ENCODE measurements at regions not wholly inside any gene's neighbourhood (a gene's known extent, or its start where the extent isn't known, plus 50 kb on each side); places are given as distances from the start of the nearest gene placed in this dataset.

DNA sequence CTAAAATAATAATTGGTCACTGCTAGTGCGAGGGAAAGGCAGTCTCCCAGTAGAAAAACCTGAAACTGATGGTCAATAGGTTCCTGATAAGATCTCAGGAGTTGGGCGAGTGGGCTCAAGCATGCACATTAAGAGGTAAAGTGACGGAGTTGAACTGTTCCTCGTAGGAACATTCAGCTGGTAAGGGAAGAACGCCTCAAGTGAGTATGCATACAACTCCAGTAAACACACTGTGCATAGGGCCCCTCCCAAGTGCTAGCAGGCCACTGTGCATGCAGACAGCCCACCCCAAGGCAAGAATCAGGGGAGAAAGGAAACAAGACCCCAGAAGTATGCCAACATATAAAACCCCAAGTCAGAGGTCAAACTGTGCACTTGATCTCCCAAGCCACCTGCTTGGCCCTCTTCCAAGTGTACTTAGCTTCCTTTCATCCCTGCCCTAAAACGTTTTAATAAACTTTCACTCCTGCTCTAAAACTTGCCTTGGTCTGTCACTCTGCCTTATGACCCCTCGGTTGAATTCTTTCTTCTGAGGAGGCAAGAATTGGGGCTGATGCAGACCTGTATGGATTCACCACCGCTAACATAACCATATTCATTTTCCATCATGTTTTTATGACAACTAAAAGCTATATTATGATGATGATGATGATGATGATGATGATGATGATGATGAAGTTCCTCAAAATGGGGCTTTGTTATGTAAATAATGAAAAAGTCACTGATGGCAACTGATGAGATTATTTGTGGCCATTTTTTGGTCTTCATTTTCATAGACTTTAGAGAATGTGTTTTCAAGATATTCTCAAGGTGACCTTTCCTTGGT, 118.0 kb upstream of the RAB27B start:
- no peaks in the 10 kb centered on the region for H3K36me3 Mint-ChIP-seq
- no peak overlapping the region for H3K4me3 Mint-ChIP-seq
- H3K27ac Mint-ChIP-seq: no peak overlapping the region
- no peak for DNase-seq
- peaks cover 5% of the 10 kb centered on the region for H3K4me1 Mint-ChIP-seq
- peaks cover 18% of the 10 kb centered on the region for H3K27me3 Mint-ChIP-seq
- H3K9me3 Mint-ChIP-seq: peaks cover 3% of the 10 kb centered on the region

- Mint-ChIP-seq H3K4me3 (no peak overlapping the region), H3K27me3 (peaks cover 22% of the 10 kb centered on the region), H3K36me3 (no peaks in the 10 kb centered on the region), H3K9me3 (peaks cover 3% of the 10 kb centered on the region), H3K27ac (no peak overlapping the region), H3K4me1 (peaks cover 5% of the 10 kb centered on the region)
- DNase-seq: no peak
Observed at GRCh38 chr18:54710900-54711281, 117.4 kb upstream of the RAB27B start.

GRCh38 chr18:54712306-54712705, 116.0 kb upstream of the RAB27B start:
- Mint-ChIP-seq H3K4me3 (no peak overlapping the region), H3K27ac (no peak overlapping the region), H3K27me3 (peaks cover 30% of the 10 kb centered on the region), H3K36me3 (no peaks in the 10 kb centered on the region), H3K9me3 (peaks cover 3% of the 10 kb centered on the region), H3K4me1 (peaks cover 6% of the 10 kb centered on the region)
- no peak for DNase-seq

- H3K36me3 Mint-ChIP-seq: no peaks in the 10 kb centered on the region
- no peak overlapping the region for H3K4me3 Mint-ChIP-seq
- no peak overlapping the region for H3K27ac Mint-ChIP-seq
- peaks cover 10% of the 10 kb centered on the region for H3K4me1 Mint-ChIP-seq
- peaks cover 34% of the 10 kb centered on the region for H3K27me3 Mint-ChIP-seq
- peaks cover 1% of the 10 kb centered on the region for H3K9me3 Mint-ChIP-seq
- DNase-seq: no peak
Observed at GRCh38 chr18:54712758-54713157, 115.5 kb upstream of the RAB27B start.

DNA sequence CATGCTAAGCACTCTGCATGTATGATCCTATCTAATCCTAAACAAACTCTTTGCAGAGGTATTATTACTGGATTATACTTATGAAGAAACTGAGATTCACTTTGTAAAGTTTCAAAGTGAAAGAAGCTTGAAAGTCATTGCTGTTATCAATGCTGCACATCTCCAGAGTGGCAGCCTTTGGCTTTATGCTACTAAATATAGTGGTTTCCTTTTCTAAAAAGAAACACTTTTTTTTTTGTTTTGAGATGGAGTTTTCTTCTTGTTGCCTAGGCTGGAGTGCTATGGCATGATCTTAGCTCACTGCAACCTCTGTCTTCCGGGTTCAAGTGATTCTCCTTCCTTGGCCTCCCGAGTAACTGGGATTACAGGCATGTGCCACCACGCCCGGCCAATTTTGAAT, 114.9 kb upstream of the RAB27B start:
- Mint-ChIP-seq H3K27me3 (peaks cover 31% of the 10 kb centered on the region), H3K9me3 (no peaks in the 10 kb centered on the region), H3K4me1 (peaks cover 16% of the 10 kb centered on the region), H3K36me3 (no peaks in the 10 kb centered on the region), H3K27ac (no peak overlapping the region), H3K4me3 (no peak overlapping the region)
- no peak for DNase-seq

GRCh38 chr18:54714851-54715250, 113.4 kb upstream of the RAB27B start:
- no peaks in the 10 kb centered on the region for H3K36me3 Mint-ChIP-seq
- no peak overlapping the region for H3K27ac Mint-ChIP-seq
- no peak overlapping the region for H3K4me3 Mint-ChIP-seq
- peaks cover 18% of the 10 kb centered on the region for H3K4me1 Mint-ChIP-seq
- H3K9me3 Mint-ChIP-seq: no peaks in the 10 kb centered on the region
- DNase-seq: no peak
- H3K27me3 Mint-ChIP-seq: peaks cover 34% of the 10 kb centered on the region

GRCh38 chr18:54716586-54716985, 111.7 kb upstream of the RAB27B start:
- Mint-ChIP-seq H3K4me3 (no peak overlapping the region), H3K27me3 (peaks cover 44% of the 10 kb centered on the region), H3K36me3 (no peaks in the 10 kb centered on the region), H3K9me3 (no peaks in the 10 kb centered on the region), H3K4me1 (peaks cover 18% of the 10 kb centered on the region), H3K27ac (no peak overlapping the region)
- no peak for DNase-seq

GRCh38 chr18:54717673-54718407, 110.4 kb upstream of the RAB27B start:
- no peak overlapping the region for H3K27ac Mint-ChIP-seq
- H3K9me3 Mint-ChIP-seq: no peaks in the 10 kb centered on the region
- no peaks in the 10 kb centered on the region for H3K36me3 Mint-ChIP-seq
- DNase-seq: peak; percentile 44
- peaks cover 18% of the 10 kb centered on the region for H3K4me1 Mint-ChIP-seq
- H3K4me3 Mint-ChIP-seq: peak overlapping the region; percentile 43
- H3K27me3 Mint-ChIP-seq: peaks cover 49% of the 10 kb centered on the region

- no peak for DNase-seq
- Mint-ChIP-seq H3K4me1 (peaks cover 18% of the 10 kb centered on the region), H3K27ac (no peak overlapping the region), H3K4me3 (no peak overlapping the region), H3K27me3 (peaks cover 54% of the 10 kb centered on the region), H3K36me3 (no peaks in the 10 kb centered on the region), H3K9me3 (no peaks in the 10 kb centered on the region)
Observed at GRCh38 chr18:54718408-54718773, 109.9 kb upstream of the RAB27B start.

DNA sequence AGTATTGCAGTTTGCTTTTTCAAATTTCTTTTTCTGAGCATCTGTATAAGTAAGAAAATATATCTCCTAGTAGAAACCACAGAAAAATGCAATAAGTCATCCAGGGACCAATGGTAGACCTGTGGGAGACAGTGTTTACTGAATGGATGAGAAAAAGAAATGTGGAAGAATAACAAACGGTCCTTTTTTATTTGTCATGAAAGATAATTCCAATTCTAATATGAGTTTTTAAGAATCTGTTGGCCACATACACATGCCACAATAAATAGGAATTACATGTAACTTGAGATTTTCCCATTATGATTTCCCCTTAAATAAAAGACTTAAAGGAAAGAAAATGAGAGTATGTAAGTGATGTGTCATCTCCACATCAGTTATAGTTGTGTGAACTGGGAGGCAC, 107.7 kb upstream of the RAB27B start:
- peaks cover 46% of the 10 kb centered on the region for H3K27me3 Mint-ChIP-seq
- no peak overlapping the region for H3K4me3 Mint-ChIP-seq
- H3K27ac Mint-ChIP-seq: no peak overlapping the region
- H3K9me3 Mint-ChIP-seq: no peaks in the 10 kb centered on the region
- DNase-seq: no peak
- H3K36me3 Mint-ChIP-seq: no peaks in the 10 kb centered on the region
- H3K4me1 Mint-ChIP-seq: peaks cover 13% of the 10 kb centered on the region

GRCh38 chr18:54726143-54726542, 102.1 kb upstream of the RAB27B start:
- Mint-ChIP-seq H3K27ac (no peak overlapping the region), H3K36me3 (no peaks in the 10 kb centered on the region), H3K4me3 (no peak overlapping the region), H3K9me3 (no peaks in the 10 kb centered on the region), H3K27me3 (peaks cover 19% of the 10 kb centered on the region), H3K4me1 (no peaks in the 10 kb centered on the region)
- DNase-seq: no peak

DNA sequence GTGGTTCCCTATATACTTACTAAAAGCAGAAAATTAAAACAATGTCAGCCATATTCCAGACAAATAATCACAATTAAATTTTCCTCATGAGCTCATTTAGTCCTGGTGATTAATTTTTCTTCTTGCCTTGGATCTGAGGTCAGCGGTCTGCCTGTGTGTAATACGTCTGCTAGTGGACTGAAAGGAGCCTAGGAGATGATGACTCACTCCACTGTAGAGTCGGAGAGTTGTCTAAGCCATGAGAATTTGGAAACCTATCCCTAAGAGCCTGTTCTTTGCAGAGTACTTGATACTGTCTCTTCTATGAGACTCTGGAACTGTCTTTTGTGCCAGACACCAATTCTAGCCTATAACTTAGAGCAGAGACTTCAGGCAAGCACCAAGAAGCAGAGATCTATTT, 94.2 kb upstream of the RAB27B start:
- Mint-ChIP-seq H3K4me1 (no peaks in the 10 kb centered on the region), H3K36me3 (no peaks in the 10 kb centered on the region), H3K9me3 (no peaks in the 10 kb centered on the region), H3K27ac (no peak overlapping the region), H3K4me3 (no peak overlapping the region), H3K27me3 (peaks cover 3% of the 10 kb centered on the region)
- DNase-seq: no peak

- no peak overlapping the region for H3K27ac Mint-ChIP-seq
- no peaks in the 10 kb centered on the region for H3K36me3 Mint-ChIP-seq
- no peaks in the 10 kb centered on the region for H3K9me3 Mint-ChIP-seq
- DNase-seq: no peak
- H3K27me3 Mint-ChIP-seq: peaks cover 2% of the 10 kb centered on the region
- no peaks in the 10 kb centered on the region for H3K4me1 Mint-ChIP-seq
- H3K4me3 Mint-ChIP-seq: no peak overlapping the region
Observed at GRCh38 chr18:54736981-54737380, 91.3 kb upstream of the RAB27B start.

DNA sequence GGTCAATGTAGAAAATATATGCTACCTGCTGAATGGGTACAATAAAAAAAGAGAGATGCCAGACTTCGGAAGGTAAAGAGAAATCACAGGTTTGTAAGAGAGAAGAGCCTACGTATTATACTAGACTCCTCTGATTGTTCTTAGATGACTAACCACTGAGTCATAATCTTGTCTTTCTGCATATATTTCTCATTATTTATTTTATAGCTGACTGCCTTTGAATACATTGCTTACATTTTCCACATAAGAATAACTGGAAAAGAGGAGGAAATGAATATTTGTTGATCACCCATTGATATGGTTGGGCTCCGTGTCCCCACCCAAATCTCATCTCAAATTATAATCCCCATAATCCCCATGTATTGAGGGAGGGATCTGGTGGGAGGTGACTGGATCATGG, 90.3 kb upstream of the RAB27B start:
- H3K4me1 Mint-ChIP-seq: no peaks in the 10 kb centered on the region
- no peak for DNase-seq
- no peak overlapping the region for H3K27ac Mint-ChIP-seq
- H3K9me3 Mint-ChIP-seq: no peaks in the 10 kb centered on the region
- no peaks in the 10 kb centered on the region for H3K36me3 Mint-ChIP-seq
- H3K27me3 Mint-ChIP-seq: peaks cover 2% of the 10 kb centered on the region
- H3K4me3 Mint-ChIP-seq: no peak overlapping the region

- H3K4me1 Mint-ChIP-seq: no peaks in the 10 kb centered on the region
- no peak overlapping the region for H3K4me3 Mint-ChIP-seq
- no peaks in the 10 kb centered on the region for H3K36me3 Mint-ChIP-seq
- H3K27ac Mint-ChIP-seq: no peak overlapping the region
- H3K27me3 Mint-ChIP-seq: peaks cover 2% of the 10 kb centered on the region
- no peaks in the 10 kb centered on the region for H3K9me3 Mint-ChIP-seq
- no peak for DNase-seq
Observed at GRCh38 chr18:54739476-54739875, 88.8 kb upstream of the RAB27B start.
